ENCODE measurements at regions not wholly inside any gene's neighbourhood (a gene's known extent, or its start where the extent isn't known, plus 50 kb on each side); places are given as distances from the start of the nearest gene placed in this dataset.

GRCh38 chr6:105494688-105495087 is 91.8 kb upstream of the PREP start:
- TF ChIP-seq CTCF (IDR thresholded peaks at IDR 0.05), result no peak
- no peak for TF ChIP-seq POLR2A (IDR thresholded peaks at IDR 0.05)
- no peak for TF ChIP-seq EP300 (IDR thresholded peaks at IDR 0.05)
